ENCODE measurements at regions not wholly inside any gene's neighbourhood (a gene's known extent, or its start where the extent isn't known, plus 50 kb on each side); places are given as distances from the start of the nearest gene placed in this dataset.

- DNase-seq, result no peak
Observed at GRCh38 chr18:22325396-22325795, 92.3 kb downstream of the CTAGE1 start.

GRCh38 chr18:22324191-22325131 lies 93.3 kb downstream of the CTAGE1 start:
- no peak for DNase-seq

GRCh38 chr18:22322243-22322691 lies 95.4 kb downstream of the CTAGE1 start:
- DNase-seq, result no peak

- no peak for DNase-seq
Observed at GRCh38 chr18:22320771-22321170, 96.9 kb downstream of the CTAGE1 start.

GRCh38 chr18:22320155-22320554 lies 97.6 kb downstream of the CTAGE1 start:
- DNase-seq, result no peak

- no peak for DNase-seq
Observed at GRCh38 chr18:22318745-22319407, 98.8 kb downstream of the CTAGE1 start.

GRCh38 chr18:22314420-22314819 lies 103.3 kb downstream of the CTAGE1 start:
- no peak for DNase-seq

- DNase-seq, result no peak
Observed at GRCh38 chr18:22314001-22314400, 103.7 kb downstream of the CTAGE1 start.

- no peak for DNase-seq
Observed at GRCh38 chr18:22311301-22311700, 106.4 kb downstream of the CTAGE1 start.

GRCh38 chr18:22309191-22309590 lies 108.5 kb downstream of the CTAGE1 start:
- DNase-seq, result no peak

- no peak for DNase-seq
Observed at GRCh38 chr18:22307528-22307927, 110.2 kb downstream of the CTAGE1 start.

GRCh38 chr18:22303927-22304326 lies 113.8 kb downstream of the CTAGE1 start:
- DNase-seq, result no peak

- no peak for DNase-seq
Observed at GRCh38 chr18:22302144-22302543, 115.6 kb downstream of the CTAGE1 start.

- no peak for DNase-seq
Observed at GRCh38 chr18:22300665-22301636, 116.8 kb downstream of the CTAGE1 start.

- DNase-seq, result no peak
Observed at GRCh38 chr18:22297008-22297407, 120.7 kb downstream of the CTAGE1 start.

GRCh38 chr18:22296304-22296703 lies 121.4 kb downstream of the CTAGE1 start:
- no peak for DNase-seq

- DNase-seq, result no peak
Observed at GRCh38 chr18:22293417-22293816, 124.0 kb downstream of the GATA6 start.

GRCh38 chr18:22290004-22290403 lies 120.6 kb downstream of the GATA6 start:
- DNase-seq, result no peak

- no peak for DNase-seq
Observed at GRCh38 chr18:22286585-22286984, 117.2 kb downstream of the GATA6 start.

GRCh38 chr18:22285361-22286140 lies 116.2 kb downstream of the GATA6 start:
- DNase-seq, result no peak

- no peak for DNase-seq
Observed at GRCh38 chr18:22284581-22285360, 115.4 kb downstream of the GATA6 start.
